ENCODE measurements at regions not wholly inside any gene's neighbourhood (a gene's known extent, or its start where the extent isn't known, plus 50 kb on each side); places are given as distances from the start of the nearest gene placed in this dataset.

- Mint-ChIP-seq H3K36me3 (ENCODE audit: low read depth) (no peaks in the 10 kb centered on the region), H3K9me3 (no peaks in the 10 kb centered on the region), H3K27ac (no peak overlapping the region), H3K4me3 (no peak overlapping the region), H3K27me3 (ENCODE audit: low read depth) (no peaks in the 10 kb centered on the region), H3K4me1 (ENCODE audit: low read depth) (no peaks in the 10 kb centered on the region)
- DNase-seq (ENCODE audit: low spot score), result no peak
These were observed 186.2 kb downstream of the DRD1 start for GRCh38 chr5:175257847-175258194.

DNA sequence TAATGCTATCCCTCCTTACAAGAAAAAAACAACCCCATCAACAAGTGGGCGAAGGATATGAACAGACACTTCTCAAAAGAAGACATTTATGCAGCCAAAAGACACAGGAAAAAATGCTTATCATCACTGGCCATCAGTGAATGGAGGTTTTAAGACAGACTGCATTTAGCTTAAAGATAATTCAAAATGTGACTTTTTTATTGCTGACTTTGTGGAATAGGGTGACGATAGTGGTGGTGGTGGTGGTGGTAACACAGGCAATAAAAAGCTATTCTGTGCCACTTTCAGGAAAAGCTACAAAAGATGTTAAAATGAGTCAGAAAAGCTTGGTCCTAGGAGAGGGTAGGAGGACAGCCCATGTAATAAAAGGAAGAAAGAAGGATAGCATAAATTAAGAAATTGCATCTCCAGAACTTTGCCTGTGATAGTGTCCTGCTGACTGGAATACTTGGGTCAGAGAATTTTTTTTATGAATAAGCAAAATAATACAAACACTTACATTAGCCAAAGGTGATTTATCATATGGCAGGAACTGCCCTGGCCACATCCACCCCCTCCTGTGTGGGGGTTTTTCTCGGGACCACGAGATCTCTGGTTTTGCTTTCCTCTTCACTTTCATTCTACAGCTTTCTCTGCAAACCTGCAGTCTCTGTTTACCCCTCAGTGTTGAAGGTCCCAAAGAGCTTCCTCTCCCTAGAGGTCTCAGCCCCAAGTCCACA lies 186.7 kb downstream of the DRD1 start:
- no peaks in the 10 kb centered on the region for H3K36me3 Mint-ChIP-seq (ENCODE audit: low read depth)
- no peaks in the 10 kb centered on the region for H3K4me1 Mint-ChIP-seq (ENCODE audit: low read depth)
- no peak overlapping the region for H3K27ac Mint-ChIP-seq
- H3K27me3 Mint-ChIP-seq (ENCODE audit: low read depth), result no peaks in the 10 kb centered on the region
- no peak overlapping the region for H3K4me3 Mint-ChIP-seq
- DNase-seq (ENCODE audit: low spot score), result no peak
- no peaks in the 10 kb centered on the region for H3K9me3 Mint-ChIP-seq

DNA sequence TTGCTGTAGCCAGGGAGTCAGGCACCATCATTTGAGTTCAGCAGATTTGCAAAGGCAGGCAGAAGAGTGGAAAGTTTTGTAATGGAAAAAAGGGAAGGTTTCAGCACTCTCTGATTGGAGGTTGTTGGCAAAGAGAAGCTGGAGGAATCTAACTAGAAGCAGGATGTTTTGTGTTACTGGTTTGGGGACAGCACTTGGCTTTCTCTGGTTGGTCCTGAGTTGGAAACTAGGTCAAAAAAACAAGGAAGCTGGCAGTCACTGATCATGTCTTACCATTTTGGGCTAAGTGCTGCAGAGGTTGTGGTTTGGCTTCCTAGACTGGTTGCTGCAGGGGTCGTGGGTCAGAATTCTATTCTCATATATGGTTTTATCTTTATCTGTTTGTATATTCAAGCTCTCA lies 189.8 kb downstream of the DRD1 start:
- Mint-ChIP-seq H3K27me3 (ENCODE audit: low read depth) (no peaks in the 10 kb centered on the region), H3K9me3 (no peaks in the 10 kb centered on the region), H3K4me3 (no peak overlapping the region), H3K36me3 (ENCODE audit: low read depth) (no peaks in the 10 kb centered on the region), H3K27ac (no peak overlapping the region), H3K4me1 (ENCODE audit: low read depth) (no peaks in the 10 kb centered on the region)
- DNase-seq (ENCODE audit: low spot score), result no peak

GRCh38 chr5:175253597-175253996 lies 190.4 kb downstream of the DRD1 start:
- Mint-ChIP-seq H3K9me3 (no peaks in the 10 kb centered on the region), H3K36me3 (ENCODE audit: low read depth) (no peaks in the 10 kb centered on the region), H3K27ac (no peak overlapping the region), H3K4me3 (no peak overlapping the region), H3K27me3 (ENCODE audit: low read depth) (no peaks in the 10 kb centered on the region), H3K4me1 (ENCODE audit: low read depth) (no peaks in the 10 kb centered on the region)
- DNase-seq (ENCODE audit: low spot score), result no peak

DNA sequence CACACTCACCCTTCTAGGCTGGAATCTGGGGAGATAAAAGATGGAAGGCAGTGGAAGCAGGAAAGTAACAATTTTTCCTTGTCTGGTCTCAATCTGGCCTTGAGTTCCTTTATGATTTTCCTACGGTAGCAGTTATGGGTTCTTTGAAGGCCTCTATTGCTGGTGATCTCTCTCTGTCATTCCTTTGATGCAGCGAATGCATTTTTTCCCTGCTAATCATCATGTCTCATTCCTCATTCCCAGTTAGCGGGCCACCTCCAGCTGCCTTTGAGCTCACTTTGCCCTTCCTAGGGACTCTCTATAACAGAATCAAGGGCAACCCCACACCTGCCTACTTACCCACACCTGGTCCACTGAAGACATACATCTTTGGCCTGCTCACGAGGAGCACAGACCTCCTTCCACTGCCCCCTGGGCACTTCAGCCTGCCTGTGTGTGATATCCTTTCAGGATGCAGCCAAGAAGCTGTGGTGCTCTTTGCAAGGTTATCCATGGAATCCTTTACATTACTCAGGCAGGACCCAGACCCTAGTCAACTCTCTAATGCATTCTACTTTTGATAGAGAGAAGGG lies 191.7 kb downstream of the DRD1 start:
- H3K27ac Mint-ChIP-seq, result no peak overlapping the region

DNA sequence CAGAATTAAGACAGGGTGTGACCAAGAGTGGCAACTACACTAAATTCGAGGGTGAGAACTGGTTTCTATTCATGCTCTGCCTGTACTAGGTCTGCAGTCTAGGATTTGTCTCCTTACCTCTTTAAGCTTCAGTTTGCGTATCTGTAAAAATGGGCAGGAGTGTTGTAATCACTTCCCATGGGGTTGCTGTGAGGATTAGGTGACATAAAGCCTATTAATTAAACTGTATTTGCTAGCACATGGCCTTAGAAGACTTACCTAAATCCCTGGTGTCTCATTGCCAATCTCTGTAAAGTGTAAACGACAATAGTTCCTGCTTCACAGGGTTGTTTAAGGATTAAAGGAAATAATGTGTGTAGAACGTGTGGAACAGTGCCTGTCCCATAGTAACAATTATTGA lies 193.6 kb downstream of the DRD1 start:
- Mint-ChIP-seq H3K27me3 (ENCODE audit: low read depth) (no peaks in the 10 kb centered on the region), H3K27ac (no peak overlapping the region)

More for the DNA sequence above, 191.7 kb downstream of the DRD1 start:
- no peak overlapping the region for H3K4me3 Mint-ChIP-seq
- H3K27me3 Mint-ChIP-seq (ENCODE audit: low read depth), result no peaks in the 10 kb centered on the region
- H3K36me3 Mint-ChIP-seq (ENCODE audit: low read depth), result no peaks in the 10 kb centered on the region
- H3K9me3 Mint-ChIP-seq, result no peaks in the 10 kb centered on the region
- no peak for DNase-seq (ENCODE audit: low spot score)
- no peaks in the 10 kb centered on the region for H3K4me1 Mint-ChIP-seq (ENCODE audit: low read depth)

GRCh38 chr5:175248416-175248905 lies 195.5 kb downstream of the DRD1 start:
- DNase-seq (ENCODE audit: low spot score), result no peak
- Mint-ChIP-seq H3K27ac (no peak overlapping the region), H3K36me3 (ENCODE audit: low read depth) (no peaks in the 10 kb centered on the region), H3K27me3 (ENCODE audit: low read depth) (no peaks in the 10 kb centered on the region), H3K9me3 (no peaks in the 10 kb centered on the region), H3K4me1 (ENCODE audit: low read depth) (no peaks in the 10 kb centered on the region), H3K4me3 (no peak overlapping the region)

More for the DNA sequence above, 193.6 kb downstream of the DRD1 start:
- Mint-ChIP-seq H3K4me3 (no peak overlapping the region), H3K4me1 (ENCODE audit: low read depth) (no peaks in the 10 kb centered on the region), H3K9me3 (no peaks in the 10 kb centered on the region), H3K36me3 (ENCODE audit: low read depth) (no peaks in the 10 kb centered on the region)
- no peak for DNase-seq (ENCODE audit: low spot score)

DNA sequence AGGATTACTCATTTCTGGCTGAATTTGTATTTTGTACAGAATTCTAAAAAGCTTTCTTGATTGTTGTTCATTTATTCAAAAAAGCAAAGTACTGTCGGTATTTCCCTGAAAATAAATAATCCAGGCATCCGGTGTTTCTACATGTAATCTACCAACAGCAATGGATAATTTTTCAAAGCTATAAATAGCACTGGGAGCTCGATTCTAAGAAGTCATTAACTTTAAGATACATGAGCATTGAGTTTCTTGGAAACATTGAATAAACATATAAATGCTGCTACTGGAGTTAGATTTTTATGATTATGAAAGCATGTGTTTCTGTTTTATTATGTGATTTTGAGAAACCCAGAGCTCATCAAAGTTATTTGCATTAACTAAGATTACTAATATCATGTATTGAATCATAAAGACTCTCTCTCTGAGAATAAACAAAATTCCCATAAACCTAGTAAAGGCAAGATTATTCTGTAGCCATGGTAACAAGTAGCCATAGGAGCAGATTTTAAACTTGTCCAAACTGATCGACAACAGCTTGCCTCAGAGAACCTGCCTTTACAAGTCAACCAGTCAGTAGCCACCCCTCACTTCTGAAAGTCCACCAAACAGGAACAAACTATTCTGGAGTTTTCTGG lies 197.0 kb downstream of the DRD1 start:
- no peaks in the 10 kb centered on the region for H3K36me3 Mint-ChIP-seq (ENCODE audit: low read depth)
- no peaks in the 10 kb centered on the region for H3K27me3 Mint-ChIP-seq (ENCODE audit: low read depth)
- H3K9me3 Mint-ChIP-seq, result no peaks in the 10 kb centered on the region
- no peaks in the 10 kb centered on the region for H3K4me1 Mint-ChIP-seq (ENCODE audit: low read depth)
- no peak overlapping the region for H3K27ac Mint-ChIP-seq
- no peak overlapping the region for H3K4me3 Mint-ChIP-seq
- DNase-seq (ENCODE audit: low spot score), result no peak

DNA sequence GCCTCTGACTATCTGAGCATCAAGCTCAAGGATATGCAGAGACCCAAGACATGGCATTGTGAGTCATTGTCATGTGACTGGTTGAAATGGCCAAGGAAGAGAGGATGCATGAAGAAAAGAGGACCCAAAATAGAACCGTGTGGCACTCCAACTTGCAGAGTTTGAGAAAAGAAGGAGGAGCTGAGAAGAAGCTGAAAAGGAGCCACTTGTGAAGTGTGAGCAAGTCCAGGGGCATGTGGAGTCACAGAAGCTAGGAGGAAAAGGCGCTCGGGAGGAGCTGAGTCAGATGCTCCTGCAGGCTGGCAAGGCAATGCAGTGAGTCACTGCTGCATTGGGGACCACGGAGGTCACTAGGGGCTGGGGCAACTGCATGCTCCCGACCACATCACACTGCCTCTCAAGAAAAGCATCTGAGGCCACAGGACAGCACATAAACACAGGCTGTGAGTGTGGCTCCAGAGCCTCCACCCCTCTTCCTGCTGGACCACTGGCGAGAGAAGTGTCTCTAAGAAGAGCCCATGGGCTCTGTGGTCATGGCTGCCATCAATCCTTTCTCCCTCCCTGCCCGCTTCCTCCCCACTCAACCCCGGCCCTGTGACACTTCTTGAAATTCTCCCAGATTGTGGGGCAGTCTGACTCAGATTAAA lies 197.6 kb downstream of the DRD1 start:
- Mint-ChIP-seq H3K27me3 (ENCODE audit: low read depth) (no peaks in the 10 kb centered on the region), H3K9me3 (no peaks in the 10 kb centered on the region), H3K4me1 (ENCODE audit: low read depth) (no peaks in the 10 kb centered on the region), H3K4me3 (no peak overlapping the region), H3K36me3 (ENCODE audit: low read depth) (no peaks in the 10 kb centered on the region), H3K27ac (no peak overlapping the region)
- DNase-seq (ENCODE audit: low spot score), result peak; percentile 6

GRCh38 chr5:175243441-175243840 lies 200.5 kb downstream of the DRD1 start:
- no peaks in the 10 kb centered on the region for H3K9me3 Mint-ChIP-seq
- no peaks in the 10 kb centered on the region for H3K36me3 Mint-ChIP-seq (ENCODE audit: low read depth)
- H3K4me1 Mint-ChIP-seq (ENCODE audit: low read depth), result no peaks in the 10 kb centered on the region
- DNase-seq (ENCODE audit: low spot score), result no peak
- H3K4me3 Mint-ChIP-seq, result no peak overlapping the region
- H3K27me3 Mint-ChIP-seq (ENCODE audit: low read depth), result no peaks in the 10 kb centered on the region
- no peak overlapping the region for H3K27ac Mint-ChIP-seq

GRCh38 chr5:175242207-175242606 lies 201.8 kb downstream of the DRD1 start:
- H3K9me3 Mint-ChIP-seq, result no peaks in the 10 kb centered on the region
- H3K27me3 Mint-ChIP-seq (ENCODE audit: low read depth), result no peaks in the 10 kb centered on the region
- no peak overlapping the region for H3K27ac Mint-ChIP-seq
- no peak overlapping the region for H3K4me3 Mint-ChIP-seq
- no peak for DNase-seq (ENCODE audit: low spot score)
- no peaks in the 10 kb centered on the region for H3K4me1 Mint-ChIP-seq (ENCODE audit: low read depth)
- H3K36me3 Mint-ChIP-seq (ENCODE audit: low read depth), result no peaks in the 10 kb centered on the region

DNA sequence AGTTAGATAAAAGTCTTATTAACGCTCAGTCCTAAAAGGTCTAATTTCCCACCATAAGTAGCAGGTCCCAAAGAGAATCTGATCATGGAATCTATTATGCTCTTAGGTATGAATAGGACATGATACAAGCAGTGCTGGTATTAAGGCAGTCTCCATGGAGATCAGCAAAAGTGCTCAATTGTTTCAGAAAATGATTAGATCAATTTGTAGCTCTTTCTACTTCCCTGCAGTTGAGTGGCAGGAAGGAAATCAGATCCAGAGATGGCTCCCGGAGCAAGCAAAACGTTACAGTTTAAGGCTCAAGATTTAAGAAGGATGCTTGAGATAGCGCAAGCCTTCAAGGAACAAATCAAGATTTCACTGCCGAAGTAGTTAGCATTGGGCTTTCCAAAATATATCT lies 205.7 kb downstream of the DRD1 start:
- H3K4me1 Mint-ChIP-seq (ENCODE audit: low read depth), result no peaks in the 10 kb centered on the region
- H3K9me3 Mint-ChIP-seq, result no peaks in the 10 kb centered on the region
- H3K4me3 Mint-ChIP-seq, result no peak overlapping the region
- DNase-seq (ENCODE audit: low spot score), result no peak
- no peaks in the 10 kb centered on the region for H3K36me3 Mint-ChIP-seq (ENCODE audit: low read depth)
- no peak overlapping the region for H3K27ac Mint-ChIP-seq
- no peaks in the 10 kb centered on the region for H3K27me3 Mint-ChIP-seq (ENCODE audit: low read depth)

GRCh38 chr5:175236176-175236575 lies 207.8 kb downstream of the DRD1 start:
- Mint-ChIP-seq H3K36me3 (ENCODE audit: low read depth) (no peaks in the 10 kb centered on the region), H3K9me3 (no peaks in the 10 kb centered on the region), H3K27me3 (ENCODE audit: low read depth) (no peaks in the 10 kb centered on the region), H3K4me3 (no peak overlapping the region), H3K27ac (no peak overlapping the region), H3K4me1 (ENCODE audit: low read depth) (no peaks in the 10 kb centered on the region)
- DNase-seq (ENCODE audit: low spot score), result no peak

GRCh38 chr5:175235251-175235960 lies 208.6 kb downstream of the DRD1 start:
- Mint-ChIP-seq H3K9me3 (no peaks in the 10 kb centered on the region), H3K4me3 (no peak overlapping the region), H3K27me3 (ENCODE audit: low read depth) (no peaks in the 10 kb centered on the region), H3K36me3 (ENCODE audit: low read depth) (no peaks in the 10 kb centered on the region), H3K4me1 (ENCODE audit: low read depth) (no peaks in the 10 kb centered on the region), H3K27ac (no peak overlapping the region)
- no peak for DNase-seq (ENCODE audit: low spot score)

All from T-helper 2 cell treated with Interferon-gamma antibody and Interleukin-4, amounts not matched to agents 5 μg/mL and 100 μg/mL, for 36 hours (primary cell).